NCI-H128 (cell line): ENCODE measurements at regions not wholly inside any gene's neighbourhood (a gene's known extent, or its start where the extent isn't known, plus 50 kb on each side); places are given as distances from the start of the nearest gene placed in this dataset.
A peak's percentile ranks its signal among the peaks of the same experiment; 100 is the strongest.

Experiments
- DNase-seq: peaks from one replicate; lab custom pipeline; 2025; ENCODE audit not compliant: unreplicated experiment; lab: John Stamatoyannopoulos, UW

DNA sequence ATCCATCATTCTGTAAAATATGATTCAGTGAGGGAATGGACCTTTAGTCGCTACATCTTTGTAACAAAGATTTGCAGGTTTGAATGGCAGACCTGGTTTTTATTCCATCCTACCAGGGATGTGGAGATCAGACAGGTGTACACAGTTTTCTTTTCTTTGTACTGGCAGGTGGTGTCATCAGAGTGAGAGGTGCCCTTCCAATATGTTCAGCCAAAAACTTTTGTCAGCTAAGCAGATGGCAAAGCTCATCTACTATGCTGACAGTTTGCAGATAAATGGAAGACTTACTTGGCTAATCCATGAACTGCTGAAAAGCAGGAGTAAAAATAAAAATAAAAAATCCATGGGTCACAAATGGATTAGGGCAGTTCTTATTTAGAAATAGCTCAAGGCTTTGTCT is 185.5 kb upstream of the DOK6 start:
- DNase-seq = no peak

DNA sequence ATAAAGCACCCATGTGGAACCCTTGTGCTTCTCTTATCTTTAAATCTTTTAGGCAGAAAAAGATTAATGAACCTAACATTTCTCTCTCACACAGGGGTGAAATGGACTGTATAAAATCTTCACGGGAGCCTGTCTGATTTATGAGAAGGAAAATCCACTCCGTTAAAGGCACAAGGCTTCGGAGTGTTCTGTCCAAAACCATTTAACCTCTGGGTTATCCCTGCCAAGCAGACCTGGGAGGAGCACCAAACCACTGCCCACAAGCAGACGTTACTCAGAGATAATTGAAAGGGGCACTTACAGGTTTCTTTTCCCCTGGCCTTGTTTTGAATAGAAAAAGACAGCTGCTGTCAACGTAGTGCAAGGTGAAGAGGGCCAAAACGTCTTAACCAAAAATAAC is 184.4 kb upstream of the DOK6 start:
- no peak for DNase-seq

DNA sequence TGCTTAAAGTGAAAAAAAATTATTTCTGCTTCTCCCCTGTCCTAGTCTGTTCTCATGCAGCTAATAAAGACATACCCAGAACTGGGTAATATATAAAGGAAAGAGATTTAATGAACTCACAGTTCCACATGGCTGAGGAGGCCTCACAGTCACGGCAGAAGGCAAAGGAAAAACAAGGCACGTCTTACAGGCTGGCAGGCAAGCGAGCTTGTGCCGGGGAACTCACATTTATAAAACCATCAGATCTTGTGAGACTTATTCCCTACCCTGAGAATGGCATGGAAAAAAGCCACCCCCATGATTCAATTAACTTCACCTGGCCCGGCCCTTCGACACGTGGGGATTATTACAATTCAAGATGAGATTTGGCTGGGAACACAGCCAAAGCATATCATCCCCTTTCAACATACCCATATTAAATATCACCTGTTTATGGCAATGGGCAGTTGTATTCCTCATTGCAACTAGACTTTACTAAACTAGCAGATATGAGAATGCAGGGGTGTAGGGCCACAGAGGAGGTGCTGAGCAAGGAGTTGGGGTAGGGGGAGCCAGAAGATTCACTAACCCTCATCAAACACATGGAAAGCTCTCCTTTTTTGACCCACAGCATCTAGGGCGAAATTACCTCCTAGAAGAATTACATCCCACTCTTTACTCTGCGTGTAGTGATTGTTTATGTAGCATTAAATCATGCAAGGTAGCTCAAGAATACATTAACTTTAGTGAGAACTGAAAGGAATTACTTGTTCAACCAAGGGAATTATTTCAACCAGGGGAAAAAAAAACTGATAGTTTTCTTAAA is 183.3 kb upstream of the DOK6 start:
- DNase-seq = peak; percentile 52

DNA sequence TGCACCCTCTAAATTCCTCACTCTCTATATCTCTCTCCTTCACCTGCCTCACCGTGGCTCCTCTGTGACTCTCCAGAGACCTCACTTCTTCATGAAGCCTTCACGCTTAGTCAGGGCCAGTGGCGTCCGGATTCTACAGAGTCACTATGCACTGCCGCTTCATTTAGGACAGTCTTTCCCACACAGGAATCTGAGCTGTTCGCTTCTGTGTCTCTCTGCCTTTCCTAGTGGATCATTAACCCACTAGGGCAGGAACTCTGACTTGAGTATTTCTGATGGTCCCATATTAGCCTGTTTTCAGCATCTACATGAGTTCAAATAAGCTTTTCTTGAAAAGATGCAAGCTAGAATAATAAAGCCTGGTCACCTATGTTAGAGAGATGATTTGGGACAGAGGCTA is 180.2 kb upstream of the DOK6 start:
- no peak for DNase-seq

DNA sequence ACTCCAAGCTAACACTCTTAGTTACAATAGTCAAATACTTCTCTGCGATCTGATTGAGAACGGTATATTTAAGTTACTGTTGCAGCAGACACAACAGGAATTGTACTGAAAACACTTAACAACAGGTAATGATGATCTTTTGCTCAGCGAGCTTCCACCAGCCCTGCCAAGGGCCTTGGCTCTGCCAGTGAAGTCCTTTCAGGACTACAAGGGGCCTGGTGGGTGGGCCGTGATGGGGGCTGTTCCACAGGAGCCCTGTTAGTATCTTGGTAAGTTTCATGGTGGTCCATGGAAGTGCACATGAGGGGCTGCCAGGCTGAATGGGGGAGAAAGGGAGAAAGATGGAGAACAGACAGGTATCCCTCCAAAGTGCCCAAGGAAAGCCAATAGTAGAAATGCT is 178.6 kb upstream of the DOK6 start:
- no peak for DNase-seq

DNA sequence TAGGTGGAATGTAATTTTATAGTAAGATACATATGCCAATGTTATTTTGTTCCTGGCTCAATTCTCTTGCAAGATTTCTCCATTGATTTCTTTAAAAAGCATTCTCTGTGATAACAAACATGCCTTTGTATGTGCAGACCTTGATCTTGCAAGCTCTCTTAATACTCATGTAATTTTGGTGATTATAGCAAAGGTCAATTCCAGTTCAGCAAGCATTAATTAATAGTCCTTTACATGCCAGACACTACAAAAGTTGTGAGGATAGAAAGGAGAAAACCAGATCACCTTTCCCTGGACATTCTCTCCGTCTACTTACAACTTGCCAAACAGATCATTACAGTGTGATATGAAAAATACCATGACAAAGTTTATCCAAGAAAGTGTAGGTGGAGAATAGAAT is 173.7 kb upstream of the DOK6 start:
- no peak for DNase-seq

DNA sequence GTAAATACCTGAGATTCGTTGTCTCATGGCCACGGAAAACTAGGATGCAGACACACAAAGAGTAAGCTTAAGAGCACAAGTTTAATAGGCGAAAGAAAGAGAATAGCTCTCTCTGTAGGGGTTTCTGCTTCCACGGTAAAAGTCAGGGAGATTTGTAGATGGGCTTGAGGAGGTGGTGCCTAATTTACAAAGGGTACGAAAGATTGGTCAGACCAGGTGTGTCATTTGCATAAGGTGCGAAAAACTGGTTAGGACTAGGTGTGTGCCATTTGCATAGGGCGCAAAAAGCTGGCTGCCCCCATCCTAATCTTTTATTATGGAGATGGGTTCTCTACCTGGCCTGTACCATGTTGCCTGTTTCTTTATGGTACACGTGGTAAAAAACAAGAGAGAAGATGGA is 170.5 kb upstream of the DOK6 start:
- no peak for DNase-seq

DNA sequence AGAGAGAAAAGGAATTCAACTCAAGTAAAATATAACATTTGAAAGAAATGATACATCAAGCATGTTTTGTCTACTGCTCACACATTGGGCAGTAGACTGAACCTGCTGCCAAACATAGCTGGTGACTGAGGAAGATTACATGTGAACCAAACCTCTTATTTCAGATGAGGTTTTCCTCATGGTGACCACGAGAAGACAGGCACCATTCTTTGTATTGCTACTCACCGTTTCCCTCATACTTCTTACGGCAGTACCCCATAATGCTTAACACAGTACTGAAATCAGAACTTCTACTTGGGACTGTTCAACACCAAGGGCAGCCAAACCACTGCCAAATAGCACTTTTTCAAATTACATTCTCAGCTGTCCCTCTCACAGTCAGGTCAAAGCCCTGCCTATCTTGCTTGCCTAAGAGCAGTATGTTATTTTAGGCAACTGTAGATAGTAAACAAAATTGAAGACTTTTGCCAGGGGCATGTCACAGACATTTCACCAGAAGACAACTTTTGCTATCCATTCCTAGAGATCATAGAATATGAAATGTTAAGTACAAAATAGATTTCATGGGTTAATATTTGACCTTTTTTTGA is 167.1 kb upstream of the DOK6 start:
- no peak for DNase-seq

DNA sequence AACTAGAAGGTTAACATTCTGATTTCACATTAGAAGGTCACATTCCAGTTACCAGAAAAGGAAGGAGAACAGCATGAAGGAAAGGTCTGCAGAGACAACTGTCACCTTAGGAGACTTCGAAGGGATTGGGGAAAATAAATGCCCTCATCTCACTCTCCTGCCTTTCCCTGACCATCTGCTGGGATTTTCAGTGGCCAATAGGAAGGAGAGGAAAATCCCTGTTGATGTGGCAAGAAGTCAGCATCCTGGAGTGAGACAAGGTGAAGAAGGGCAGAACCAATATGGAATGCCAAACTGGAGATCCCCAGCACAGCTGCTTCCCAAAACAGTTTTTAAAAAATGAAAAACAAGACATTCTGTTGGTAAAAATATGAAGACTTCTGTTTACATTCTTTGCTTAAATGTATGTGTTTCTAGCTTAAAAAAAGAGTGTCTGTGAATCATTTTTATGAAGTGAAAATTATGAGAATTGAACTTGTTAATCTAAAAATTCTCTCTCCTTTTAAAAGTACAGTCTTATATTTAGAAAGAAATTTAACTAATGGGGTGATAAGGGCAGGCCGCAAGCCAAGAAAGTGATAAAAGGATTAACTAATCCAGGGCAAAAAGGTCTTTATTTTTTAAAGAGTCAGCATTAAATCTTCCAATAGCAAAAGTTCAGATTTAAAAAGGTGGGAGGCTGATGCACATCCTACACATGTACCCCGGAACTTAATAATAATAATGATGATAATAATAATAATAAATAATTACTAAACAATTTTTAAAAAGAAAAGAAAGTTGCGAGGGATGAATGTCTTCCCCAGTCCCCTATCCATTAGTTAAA is 160.6 kb upstream of the DOK6 start:
- no peak for DNase-seq

DNA sequence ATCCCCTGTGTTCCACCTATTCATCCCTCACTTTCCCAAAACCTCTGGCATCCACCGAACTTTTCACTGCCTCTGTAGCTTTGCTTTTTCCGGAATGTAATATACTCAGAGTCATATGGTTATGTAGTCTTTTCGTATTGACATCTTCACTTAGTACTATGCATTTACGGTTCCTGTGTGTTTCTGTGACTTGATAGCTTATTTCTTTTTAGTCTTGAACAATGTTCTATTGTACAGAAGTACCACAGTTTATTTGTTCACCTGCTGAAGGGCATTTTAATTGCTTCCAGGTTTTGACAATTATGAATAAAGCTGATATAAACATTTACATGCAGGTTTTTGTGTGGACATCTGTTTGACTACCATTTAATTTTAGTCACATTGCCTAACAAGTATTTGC is 154.7 kb upstream of the DOK6 start:
- DNase-seq = no peak

DNA sequence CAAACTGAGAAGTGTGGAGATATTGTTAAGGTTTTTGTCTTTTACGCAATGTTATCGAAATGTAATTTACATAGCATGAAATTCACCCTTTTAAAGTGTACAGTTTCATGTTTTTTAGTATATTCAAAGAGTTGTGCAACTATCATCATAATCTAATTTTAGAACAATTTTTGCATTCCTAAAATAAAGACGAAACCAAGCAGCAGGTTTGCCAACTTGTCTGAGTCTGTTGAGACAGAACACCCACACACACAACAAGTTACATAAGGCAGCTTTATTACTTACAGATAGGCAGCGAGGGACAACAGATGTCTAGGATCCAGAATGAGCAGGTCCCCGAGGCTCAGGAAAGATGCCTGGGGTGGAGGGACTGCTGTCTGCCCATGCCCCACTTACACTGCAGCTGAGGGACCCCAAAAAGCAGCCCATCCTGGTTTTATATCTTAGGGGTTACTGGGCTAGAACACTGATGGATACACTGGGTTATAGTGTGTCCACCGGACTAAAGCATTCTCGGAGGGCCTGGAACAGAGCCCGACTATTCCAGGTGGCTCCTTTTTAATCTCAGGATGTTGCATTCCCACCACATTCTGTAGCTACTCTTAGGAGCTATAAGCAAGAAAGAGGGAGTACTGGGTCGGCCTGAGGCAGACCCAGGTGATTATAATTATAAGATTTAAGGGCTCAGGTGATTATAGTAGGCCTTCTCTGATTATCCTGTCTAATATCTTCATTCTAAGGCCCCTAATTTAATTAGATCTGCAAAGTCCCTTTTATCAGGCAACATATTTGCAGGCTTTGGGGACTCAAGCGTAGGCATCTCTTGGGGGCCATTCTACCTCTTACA is 150.2 kb upstream of the DOK6 start:
- DNase-seq = no peak

DNA sequence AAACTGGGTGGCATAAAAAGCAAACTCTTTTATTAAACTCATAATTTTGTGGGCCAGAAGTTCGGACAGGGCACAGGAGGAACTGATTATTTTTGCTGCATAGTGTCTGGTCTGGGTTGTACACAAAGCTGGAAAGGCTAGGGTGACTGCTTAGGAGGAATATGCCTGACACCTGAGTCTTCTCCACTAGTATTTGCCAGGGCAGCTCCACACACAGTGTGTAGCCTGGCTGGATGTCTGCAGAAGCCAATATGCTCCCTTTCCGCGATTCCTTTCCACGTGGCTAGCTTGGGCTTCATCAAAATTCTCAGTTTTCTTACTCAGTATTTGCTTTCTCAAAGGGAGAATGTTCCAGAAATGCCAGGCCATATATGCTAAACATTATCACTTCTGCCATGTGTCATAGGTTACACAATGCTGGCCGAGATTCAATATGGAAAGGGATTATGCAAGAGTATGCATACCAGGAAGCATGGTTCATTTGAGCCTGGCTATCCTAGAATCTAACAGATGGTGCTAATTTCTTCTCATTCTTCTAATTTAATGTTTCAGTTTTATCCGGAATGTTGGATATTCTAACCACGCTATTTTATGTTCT is 142.7 kb upstream of the DOK6 start:
- no peak for DNase-seq

DNA sequence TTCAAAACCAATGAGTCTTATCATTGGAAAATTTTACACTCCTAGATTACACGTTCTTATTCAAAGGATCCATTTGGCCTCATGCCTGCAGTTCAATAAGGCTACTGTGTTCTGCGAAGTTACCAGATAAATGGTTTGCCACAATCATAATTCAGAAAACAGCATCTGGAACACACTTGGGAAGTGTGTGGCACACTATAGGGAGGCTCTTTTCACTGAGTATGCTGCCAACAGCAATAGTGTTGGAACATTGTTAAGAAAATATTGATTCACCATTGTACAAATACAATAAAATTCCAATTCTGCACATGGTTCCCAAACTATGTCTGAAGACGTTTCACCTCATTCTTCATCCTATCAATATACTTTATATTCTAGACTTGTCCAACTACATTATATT is 141.4 kb upstream of the DOK6 start:
- no peak for DNase-seq

DNA sequence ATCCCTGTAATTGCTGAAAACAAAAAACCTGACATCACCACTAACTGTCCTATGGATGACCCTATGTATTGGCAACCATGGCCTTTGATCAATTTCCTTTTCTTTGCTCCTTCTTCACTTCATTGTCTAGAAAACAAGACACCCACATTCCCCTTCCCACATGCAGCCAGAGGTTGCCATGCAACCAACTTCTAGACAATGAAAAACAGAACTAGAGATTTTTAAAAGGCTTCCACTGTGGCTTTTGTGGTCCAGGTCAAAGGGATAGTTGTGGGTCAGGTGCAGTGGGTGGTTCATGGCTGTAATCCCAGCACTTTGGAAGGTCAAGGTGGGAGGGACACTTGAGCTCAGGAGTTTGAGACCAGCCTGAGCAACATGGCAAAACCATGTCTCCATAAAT is 139.3 kb upstream of the DOK6 start:
- no peak for DNase-seq

DNA sequence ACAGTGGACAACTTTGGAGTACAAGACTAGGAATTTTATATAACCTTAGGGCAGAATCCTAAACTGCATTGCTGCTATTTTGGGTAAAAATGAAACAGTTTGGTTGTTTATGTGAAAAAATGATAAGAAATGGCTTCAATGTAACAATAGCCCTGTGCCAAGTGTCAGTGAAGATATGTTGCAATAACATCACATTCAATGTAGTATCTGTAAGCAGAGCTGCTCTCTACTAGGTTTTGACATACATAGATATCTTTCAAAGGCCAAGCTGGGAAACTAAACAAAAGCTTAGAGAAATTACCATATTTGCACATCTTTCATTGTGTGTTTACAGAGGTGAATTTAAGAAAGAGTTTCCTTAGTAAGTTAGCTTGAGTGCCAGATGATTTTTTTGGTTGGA is 135.0 kb upstream of the DOK6 start:
- DNase-seq = no peak

DNA sequence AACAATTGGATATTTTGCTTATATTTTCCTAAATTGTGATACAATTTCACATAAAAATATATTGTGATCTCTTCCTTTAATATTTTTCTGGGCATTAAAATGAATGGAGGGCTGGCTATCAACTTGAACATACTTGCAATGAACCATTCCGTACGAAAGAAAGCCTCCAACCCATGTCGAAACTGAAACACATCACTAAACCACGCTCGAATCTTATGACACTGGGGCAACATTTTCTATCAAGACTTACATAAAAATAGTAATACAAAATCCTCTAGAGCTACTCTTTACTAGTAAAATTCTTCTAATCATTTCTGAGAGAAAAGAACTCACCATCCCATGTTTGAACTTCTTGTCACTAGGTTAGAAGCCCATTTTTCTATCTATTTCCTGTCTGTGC is 132.8 kb upstream of the DOK6 start:
- no peak for DNase-seq

DNA sequence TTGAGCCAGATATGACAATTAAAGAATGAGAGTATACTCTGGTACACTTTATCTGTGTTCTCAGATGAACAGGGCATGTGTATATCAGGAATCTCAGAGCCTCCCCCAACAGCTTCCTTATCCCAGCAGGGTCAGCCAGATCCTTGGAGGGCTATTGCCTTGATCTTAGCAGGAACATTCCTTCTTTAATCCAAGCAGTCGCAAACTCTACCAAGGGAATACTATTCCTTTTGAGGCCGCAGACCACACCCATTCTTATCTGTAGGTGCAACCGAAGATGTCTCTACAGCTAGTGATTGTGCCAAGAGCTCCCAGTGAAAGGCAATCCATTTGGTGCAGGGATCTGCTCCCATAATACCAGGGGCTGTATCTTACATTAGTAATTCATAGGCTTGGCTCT is 118.3 kb upstream of the DOK6 start:
- no peak for DNase-seq

DNA sequence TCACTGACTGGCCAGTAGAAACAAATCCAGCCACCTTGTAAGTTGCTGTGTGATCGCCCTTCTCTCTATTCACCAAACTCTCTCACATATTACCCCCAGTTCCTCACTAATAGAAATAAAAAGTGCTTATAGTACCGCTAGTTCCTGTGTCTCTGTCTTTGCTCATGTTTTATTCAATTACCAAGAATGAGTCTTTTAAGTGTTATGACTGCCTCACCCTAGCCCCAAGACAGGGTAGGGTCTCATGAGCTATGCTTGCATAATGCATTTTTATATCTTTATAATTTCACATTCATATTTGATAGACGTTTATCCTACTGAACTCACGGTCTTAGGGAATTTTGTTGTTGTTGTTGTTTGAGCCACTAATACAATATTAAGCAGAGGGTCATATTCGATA is 109.6 kb upstream of the DOK6 start:
- DNase-seq = no peak

DNA sequence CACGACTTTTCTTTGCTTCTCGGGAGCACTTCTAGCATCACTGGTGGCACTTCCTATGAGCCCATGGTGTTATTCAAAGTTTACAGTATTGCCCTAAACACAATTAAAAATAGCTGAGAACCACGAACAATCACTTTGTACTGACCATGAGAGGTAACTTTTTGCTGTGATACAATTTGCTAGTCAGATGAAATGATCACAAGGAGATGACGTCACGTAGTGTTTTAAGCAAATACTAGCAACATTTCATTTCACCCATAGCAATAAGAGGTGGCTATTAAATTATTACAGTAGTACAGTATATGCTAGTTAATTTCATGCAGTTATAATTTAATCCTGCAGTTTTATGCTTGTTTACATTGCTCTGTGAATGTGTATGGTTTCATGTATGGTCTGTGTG is 108.9 kb upstream of the DOK6 start:
- DNase-seq = no peak

DNA sequence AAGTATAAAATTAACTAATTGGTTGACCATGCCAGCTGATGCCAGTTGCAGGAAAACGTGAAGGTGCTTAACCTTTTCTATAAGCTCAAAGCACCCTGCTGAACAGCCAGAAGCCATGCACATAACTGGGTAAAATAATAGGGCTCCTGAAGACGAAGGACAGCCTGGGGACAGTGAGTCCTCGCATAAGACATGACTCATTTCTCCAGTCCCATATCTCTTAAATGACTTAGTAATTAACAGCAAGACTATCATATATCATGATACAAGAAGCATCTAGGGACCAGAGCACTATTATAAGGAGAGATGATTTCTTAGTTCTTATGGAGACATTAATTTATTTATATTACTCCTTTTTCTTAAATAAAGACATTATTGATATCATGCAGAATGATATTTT is 100.5 kb upstream of the DOK6 start:
- no peak for DNase-seq

DNA sequence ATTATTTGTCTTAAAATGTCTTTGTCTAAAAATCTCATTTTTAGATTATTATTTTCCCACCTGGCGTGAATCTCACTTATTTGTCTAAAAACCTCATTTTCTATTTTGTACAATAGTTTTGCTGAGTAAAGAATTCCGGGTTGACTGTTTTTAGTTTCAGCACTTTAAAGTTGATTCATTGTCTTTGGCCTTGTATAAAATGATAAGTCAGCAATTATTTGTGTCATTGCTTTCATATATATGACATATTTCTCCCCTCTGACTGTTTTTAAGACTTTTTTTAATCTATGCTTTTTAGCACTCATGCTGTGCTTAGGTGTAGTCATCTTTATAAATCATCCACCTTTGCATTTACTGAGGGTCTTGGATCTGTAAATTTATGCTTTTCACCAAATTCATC is 92.1 kb upstream of the DOK6 start:
- no peak for DNase-seq
